Osteoblast (primary cell): ENCODE measurements at regions not wholly inside any gene's neighbourhood (a gene's known extent, or its start where the extent isn't known, plus 50 kb on each side); places are given as distances from the start of the nearest gene placed in this dataset.
A peak's percentile ranks its signal among the peaks of the same experiment; 100 is the strongest.

Experiments used
- DNase-seq: peaks from one replicate; pipeline ENCODE4 v3.0.0; 2011; ENCODE audit warnings: low spot score, mixed read lengths; ENCODE audit not compliant: insufficient read length; ENCODE audit errors: missing footprints
- H2AFZ ChIP-seq: 2 replicates; pipeline ENCODE4 v1.6.0; 2011; ENCODE audit warnings: mild to moderate bottlenecking, low read length
- H3K27ac ChIP-seq: 2 replicates; pipeline ENCODE4 v1.5.1; 2011; ENCODE audit warnings: mild to moderate bottlenecking, low read depth, low read length, moderate library complexity
- H3K27me3 ChIP-seq: 2 replicates; pipeline ENCODE4 v1.6.0; 2012; ENCODE audit warnings: mild to moderate bottlenecking, control low read depth, inconsistent platforms, low read length, moderate library complexity; ENCODE audit not compliant: insufficient read depth
- H3K36me3 ChIP-seq: 2 replicates; pipeline ENCODE4 v1.5.1; 2011; ENCODE audit warnings: mild to moderate bottlenecking, low read length, control low read depth, moderate library complexity; ENCODE audit not compliant: insufficient read depth
- H3K4me1 ChIP-seq: 2 replicates; pipeline ENCODE4 v1.5.1; 2011; ENCODE audit warnings: mild to moderate bottlenecking, low read length, control low read depth, moderate library complexity; ENCODE audit not compliant: insufficient read depth
- H3K4me2 ChIP-seq: 2 replicates; pipeline ENCODE4 v1.6.0; 2011; ENCODE audit warnings: mild to moderate bottlenecking, low read length; ENCODE audit not compliant: insufficient read depth
- H3K4me3 ChIP-seq: fragments of 200-600 bp; sonication (generic); 3 replicates; pipeline ENCODE4 v1.5.1; 2012; ENCODE audit warnings: mild to moderate bottlenecking, low read length, inconsistent platforms; ENCODE audit not compliant: insufficient read depth
- H3K79me2 ChIP-seq: 2 replicates; pipeline ENCODE4 v1.6.0; 2012; ENCODE audit warnings: mild to moderate bottlenecking, low read length, control low read depth, inconsistent platforms; ENCODE audit not compliant: insufficient read depth
- H3K9me3 ChIP-seq: 2 replicates; pipeline ENCODE4 v1.5.1; 2011; ENCODE audit warnings: low read depth, low read length, control low read depth
- H4K20me1 ChIP-seq: 2 replicates; pipeline ENCODE4 v1.6.0; 2012; ENCODE audit warnings: mild to moderate bottlenecking, low read length, control low read depth; ENCODE audit not compliant: insufficient read depth
- CTCF ChIP-seq: IDR thresholded peaks from 2 replicates; pipeline ENCODE4 v1.5.1; 2011; ENCODE audit warnings: mild to moderate bottlenecking, low read depth, low read length, moderate library complexity; ENCODE audit errors: extremely low read depth

- no peaks in the 10 kb centered on the region for H3K36me3 ChIP-seq
- no peak for TF ChIP-seq CTCF
- peak overlapping the region; percentile 23 for H3K27ac ChIP-seq
- peak overlapping the region; percentile 13 for H2AFZ ChIP-seq
- no peaks in the 10 kb centered on the region for H4K20me1 ChIP-seq
- no peak overlapping the region for H3K4me2 ChIP-seq
- no peaks in the 10 kb centered on the region for H3K9me3 ChIP-seq
- no peak overlapping the region for H3K4me3 ChIP-seq
- H3K27me3 ChIP-seq = no peaks in the 10 kb centered on the region
- no peaks in the 10 kb centered on the region for H3K79me2 ChIP-seq
- H3K4me1 ChIP-seq = no peaks in the 10 kb centered on the region
- no peak for DNase-seq
Measured at GRCh38 chr1:170225781-170226530, 80.2 kb downstream of the NTMT2 start.

- no peaks in the 10 kb centered on the region for H3K79me2 ChIP-seq
- no peak for TF ChIP-seq CTCF
Measured at GRCh38 chr1:170226767-170227166, 81.0 kb downstream of the NTMT2 start.

GRCh38 chr1:170230323-170230722 lies 84.6 kb downstream of the NTMT2 start:
- Histone ChIP-seq H4K20me1 (no peaks in the 10 kb centered on the region), H2AFZ (no peak overlapping the region), H3K36me3 (no peaks in the 10 kb centered on the region), H3K27ac (no peak overlapping the region), H3K27me3 (no peaks in the 10 kb centered on the region), H3K9me3 (no peaks in the 10 kb centered on the region), H3K4me2 (no peak overlapping the region), H3K4me3 (no peak overlapping the region), H3K79me2 (no peaks in the 10 kb centered on the region), H3K4me1 (no peaks in the 10 kb centered on the region)
- no peak for TF ChIP-seq CTCF
- no peak for DNase-seq

More at GRCh38 chr1:170226767-170227166, 81.0 kb downstream of the NTMT2 start:
- H4K20me1 ChIP-seq = no peaks in the 10 kb centered on the region
- H3K9me3 ChIP-seq = no peaks in the 10 kb centered on the region
- H3K4me1 ChIP-seq = no peaks in the 10 kb centered on the region
- H3K4me2 ChIP-seq = no peak overlapping the region
- no peaks in the 10 kb centered on the region for H3K36me3 ChIP-seq
- H3K27me3 ChIP-seq = no peaks in the 10 kb centered on the region
- no peak overlapping the region for H3K27ac ChIP-seq
- no peak overlapping the region for H3K4me3 ChIP-seq
- H2AFZ ChIP-seq = no peak overlapping the region
- no peak for DNase-seq

- H3K4me2 ChIP-seq = no peak overlapping the region
- H3K79me2 ChIP-seq = no peaks in the 10 kb centered on the region
- H3K36me3 ChIP-seq = no peaks in the 10 kb centered on the region
- H3K9me3 ChIP-seq = no peaks in the 10 kb centered on the region
- H3K4me1 ChIP-seq = no peaks in the 10 kb centered on the region
- H3K27me3 ChIP-seq = no peaks in the 10 kb centered on the region
- no peak overlapping the region for H3K4me3 ChIP-seq
- no peak overlapping the region for H3K27ac ChIP-seq
- H4K20me1 ChIP-seq = no peaks in the 10 kb centered on the region
- DNase-seq = no peak
- no peak for TF ChIP-seq CTCF
- H2AFZ ChIP-seq = no peak overlapping the region
Measured at GRCh38 chr1:170231662-170232061, 85.9 kb downstream of the NTMT2 start.
